Upper lobe of left lung (tissue), 4 donors: ENCODE measurements at regions not wholly inside any gene's neighbourhood (a gene's known extent, or its start where the extent isn't known, plus 50 kb on each side); places are given as distances from the start of the nearest gene placed in this dataset.

Experiments
- CTCF ChIP-seq, 6 experiments: fragments of 450-650 bp in 4 of 6; fragments of 200-600 bp in 2 of 6; sonication (generic) in 2 of 6; IDR thresholded peaks; one replicate each; pipeline ENCODE4 v1.5.1; 2016 to 2019; ENCODE audit warnings: antibody characterized with exemption in 6 of 6
- EP300 ChIP-seq, 4 donors: sonication (generic); formaldehyde crosslinking; IDR thresholded peaks; one replicate each; pipeline ENCODE4 v1.5.1; 2017; ENCODE audit warnings: antibody characterized with exemption in 4 of 4, control low read depth in 2 of 4
- POLR2A ChIP-seq, 4 donors: fragments of 450-650 bp; IDR thresholded peaks; one replicate each; pipeline ENCODE4 v1.5.1; 2016 to 2017; ENCODE audit warnings: antibody characterized with exemption in 4 of 4, mild to moderate bottlenecking in 2 of 4
- POLR2AphosphoS5 ChIP-seq, 2 donors: sonication (generic); formaldehyde crosslinking; IDR thresholded peaks; one replicate each; pipeline ENCODE4 v1.5.1; 2017; ENCODE audit warnings: antibody characterized with exemption in 2 of 2

GRCh38 chr22:47954107-47954506 lies 1191.7 kb downstream of the TBC1D22A start:
- TF ChIP-seq CTCF (IDR thresholded peaks at IDR 0.05) = no peak
- no peak for TF ChIP-seq POLR2A (IDR thresholded peaks at IDR 0.05)
- TF ChIP-seq POLR2AphosphoS5 (IDR thresholded peaks at IDR 0.05) = no peak
- TF ChIP-seq EP300 (IDR thresholded peaks at IDR 0.05) = no peak
